ENCODE measurements at regions not wholly inside any gene's neighbourhood (a gene's known extent, or its start where the extent isn't known, plus 50 kb on each side); places are given as distances from the start of the nearest gene placed in this dataset.
"Not testable (repeated sequence)": the region's sequence is repeated elsewhere in the genome, so short reads cannot be mapped to it uniquely, and the experiment has no call there.

DNA sequence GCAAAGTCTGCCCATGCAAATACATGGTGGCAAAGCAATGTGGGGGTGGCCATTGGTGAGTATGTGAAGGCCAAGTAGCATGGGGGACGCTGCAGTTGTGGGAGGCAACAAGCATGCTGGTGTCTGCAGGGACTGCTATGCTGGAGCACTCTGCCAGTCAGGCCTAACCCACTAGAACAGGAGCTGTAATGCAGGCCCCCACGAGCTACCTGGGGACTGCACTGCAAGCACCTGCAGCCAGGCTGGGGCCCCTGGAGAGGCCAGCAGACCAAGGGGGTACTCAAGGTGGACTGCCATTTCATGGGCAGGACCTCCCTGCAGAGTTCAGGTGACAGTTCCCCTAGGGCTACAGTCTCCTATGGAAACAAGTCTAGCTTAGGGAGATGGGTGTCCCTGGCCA, 183.8 kb upstream of the PDE4D start:
- no peak for DNase-seq (ENCODE audit: low read depth)

- no peak for DNase-seq (ENCODE audit: low read depth)
These were observed 183.2 kb upstream of the PDE4D start for GRCh38 chr5:60076746-60077145.

- DNase-seq (ENCODE audit: low read depth): peak; percentile 15
These were observed 173.0 kb upstream of the PDE4D start for GRCh38 chr5:60066502-60066901.

DNA sequence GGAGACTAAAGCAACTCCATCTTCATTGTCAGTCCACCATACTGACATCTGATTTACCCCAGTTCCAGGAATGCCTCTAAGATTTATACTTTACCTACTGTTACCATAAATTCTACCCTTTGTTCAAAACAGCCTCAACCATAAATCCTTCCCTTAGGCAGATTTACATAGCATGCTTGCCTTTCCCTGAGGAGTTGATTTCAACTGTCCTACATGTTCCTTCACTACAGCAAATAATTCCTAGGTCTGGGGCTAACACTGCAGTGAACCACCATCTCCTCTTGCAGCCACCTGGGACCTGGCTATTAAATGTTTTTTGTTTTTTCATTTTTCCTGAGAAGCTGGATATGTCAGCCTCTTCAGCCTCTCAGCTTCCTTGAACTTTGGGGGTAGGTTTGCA, 166.9 kb upstream of the PDE4D start:
- DNase-seq (ENCODE audit: low read depth): no peak

- no peak for DNase-seq (ENCODE audit: low read depth)
These were observed 162.7 kb upstream of the PDE4D start for GRCh38 chr5:60056191-60056590.

GRCh38 chr5:60055168-60055567, 161.6 kb upstream of the PDE4D start:
- no peak for DNase-seq (ENCODE audit: low read depth)

- DNase-seq (ENCODE audit: low read depth): not testable (repeated sequence)
These were observed 148.6 kb upstream of the PDE4D start for GRCh38 chr5:60041996-60042664.

DNA sequence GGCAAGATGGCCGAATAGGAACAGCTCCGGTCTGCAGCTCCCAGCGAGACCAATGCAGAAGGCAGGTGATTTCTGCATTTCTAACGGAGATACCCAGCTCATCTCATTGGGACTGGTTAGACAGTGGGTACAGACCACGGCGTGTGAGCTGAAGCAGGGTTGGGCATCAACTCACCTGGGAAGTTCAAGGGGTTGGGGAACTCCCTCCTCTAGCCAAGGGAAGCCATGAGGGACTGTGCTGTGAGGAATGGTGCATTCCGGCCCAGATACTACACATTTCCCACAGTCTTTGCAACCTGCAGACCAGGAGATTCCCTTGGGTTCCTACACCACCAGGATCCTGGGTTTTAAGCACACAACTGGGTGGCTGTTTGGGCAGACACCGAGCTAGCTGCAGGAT, 148.0 kb upstream of the PDE4D start:
- not testable (repeated sequence) for DNase-seq (ENCODE audit: low read depth)

DNA sequence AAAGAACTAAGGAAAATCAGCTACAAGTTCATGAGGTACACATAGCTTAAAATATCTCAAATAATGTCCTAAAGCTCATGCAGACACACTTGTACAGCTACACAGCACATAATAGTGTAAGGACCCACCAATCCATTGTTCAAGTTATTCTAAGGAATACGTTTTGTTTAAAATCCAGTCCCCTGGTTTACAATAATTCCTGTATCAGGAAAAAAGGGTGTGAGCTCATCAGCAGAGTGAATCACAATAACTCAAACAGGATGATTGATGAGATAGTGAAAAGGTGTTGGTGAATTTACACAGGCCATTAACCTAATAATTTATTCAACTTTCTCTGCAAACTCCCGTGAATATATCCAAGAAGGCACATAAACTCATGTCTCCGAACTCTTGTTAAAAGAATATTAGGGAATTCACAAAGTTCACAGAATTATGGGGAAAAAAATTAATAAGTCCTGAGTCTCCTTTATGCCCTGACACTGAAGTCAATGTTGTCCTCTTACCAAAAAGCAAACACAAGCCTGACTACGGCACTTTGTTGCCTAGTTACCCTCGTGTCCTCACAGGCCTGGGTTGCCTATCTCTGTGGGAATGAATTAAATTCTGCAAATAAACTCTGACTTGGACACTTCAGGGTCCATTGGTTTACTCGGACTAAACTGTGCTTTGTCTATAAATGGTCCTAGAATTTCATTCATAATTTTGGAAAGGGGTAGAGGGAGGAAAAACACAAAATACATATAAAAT, 142.8 kb upstream of the PDE4D start:
- no peak for DNase-seq (ENCODE audit: low read depth)

DNA sequence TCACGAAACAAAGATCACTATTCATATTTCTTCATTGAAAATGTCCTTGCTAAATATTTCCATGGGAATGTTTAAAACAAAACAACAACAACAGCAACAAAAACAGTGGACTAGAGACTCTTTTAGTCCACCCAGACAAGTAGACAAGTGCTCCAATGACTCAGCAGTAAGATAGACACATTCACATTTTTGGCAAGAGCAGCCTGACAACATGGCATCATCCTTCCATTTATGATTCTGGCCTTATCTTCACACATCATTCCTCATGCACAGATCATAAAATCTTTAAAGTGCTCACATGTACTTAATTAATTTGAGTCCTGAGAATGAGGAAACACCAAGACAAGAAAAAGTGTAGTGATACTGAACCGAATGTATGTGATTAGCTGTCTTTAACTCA, 132.6 kb upstream of the PDE4D start:
- peak; percentile 13 for DNase-seq (ENCODE audit: low read depth)

DNA sequence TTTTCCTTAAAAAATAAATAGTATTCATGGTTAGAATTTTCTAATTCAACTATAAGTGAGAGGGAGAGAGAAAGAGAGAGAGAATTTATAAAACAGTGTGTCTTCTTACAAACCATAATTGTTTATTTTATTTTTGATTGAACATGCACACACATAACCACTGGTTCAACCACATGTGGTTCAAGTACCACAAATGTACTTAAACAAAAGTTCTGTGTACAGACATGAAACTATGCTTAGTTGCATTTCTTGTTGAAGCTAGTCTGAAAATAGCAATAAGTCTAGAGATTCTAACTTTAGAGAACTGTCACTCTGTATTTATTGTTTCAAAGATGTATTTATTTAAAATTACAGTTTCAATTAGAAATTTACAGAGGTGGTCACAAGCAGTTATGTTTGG, 130.6 kb upstream of the PDE4D start:
- no peak for DNase-seq (ENCODE audit: low read depth)

DNA sequence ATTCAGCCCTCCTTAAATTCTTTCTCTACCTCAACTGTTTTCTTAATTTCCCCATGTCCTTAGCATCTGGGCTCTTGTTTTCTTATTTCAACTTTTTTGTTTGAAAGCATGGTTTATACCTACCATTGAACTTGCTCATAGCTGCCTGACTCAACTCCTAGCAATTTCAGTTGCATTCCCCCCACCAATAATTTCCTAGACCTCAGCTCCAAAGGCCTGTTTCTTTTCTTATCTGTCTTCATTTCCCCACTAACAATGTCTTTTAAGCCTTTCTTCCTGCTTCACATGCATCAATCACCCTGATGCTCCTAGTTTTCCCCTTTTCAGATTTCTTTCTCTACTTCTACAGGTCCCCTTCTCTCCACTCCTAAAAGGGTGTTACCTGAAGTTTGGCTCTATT, 129.7 kb upstream of the PDE4D start:
- DNase-seq (ENCODE audit: low read depth): no peak

DNA sequence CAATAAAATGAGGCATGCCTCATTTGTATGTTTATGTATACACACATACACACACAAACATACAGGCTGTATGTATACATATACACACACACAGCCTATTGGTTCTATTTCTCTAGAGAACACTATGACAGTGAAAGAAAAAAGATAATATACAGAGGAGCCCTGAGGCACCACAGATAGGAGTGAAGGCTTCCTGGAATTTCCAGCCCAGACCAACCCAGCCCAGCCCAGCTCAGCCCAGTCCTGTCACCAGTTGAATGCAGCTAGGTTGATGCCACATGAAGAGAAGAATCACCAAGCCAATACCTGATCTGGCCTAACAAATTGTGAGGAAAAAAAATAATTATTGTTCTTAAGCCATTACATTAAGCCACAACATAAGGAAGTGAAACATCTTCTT, 126.9 kb upstream of the PDE4D start:
- DNase-seq (ENCODE audit: low read depth): no peak

DNA sequence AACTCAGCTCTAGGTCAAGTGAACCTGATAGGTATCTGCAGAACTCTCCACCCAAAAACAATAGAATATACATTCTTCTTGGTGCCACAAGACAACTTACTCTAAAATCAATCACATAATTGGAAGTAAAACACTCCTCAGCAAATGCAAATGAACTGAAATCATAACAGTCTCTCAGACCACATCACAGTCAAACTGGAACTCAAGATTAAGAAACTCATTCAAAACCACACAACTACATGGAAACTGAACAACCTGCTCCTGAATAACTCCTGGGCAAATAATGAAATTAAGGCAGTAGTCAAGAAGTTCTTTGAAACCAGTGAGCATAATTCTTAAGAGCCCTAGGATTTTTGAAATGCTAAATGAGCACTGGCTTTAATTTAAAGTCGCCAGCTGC, 125.4 kb upstream of the PDE4D start:
- not testable (repeated sequence) for DNase-seq (ENCODE audit: low read depth)

- no peak for DNase-seq (ENCODE audit: low read depth)
These were observed 124.6 kb upstream of the PDE4D start for GRCh38 chr5:60018091-60018490.

DNA sequence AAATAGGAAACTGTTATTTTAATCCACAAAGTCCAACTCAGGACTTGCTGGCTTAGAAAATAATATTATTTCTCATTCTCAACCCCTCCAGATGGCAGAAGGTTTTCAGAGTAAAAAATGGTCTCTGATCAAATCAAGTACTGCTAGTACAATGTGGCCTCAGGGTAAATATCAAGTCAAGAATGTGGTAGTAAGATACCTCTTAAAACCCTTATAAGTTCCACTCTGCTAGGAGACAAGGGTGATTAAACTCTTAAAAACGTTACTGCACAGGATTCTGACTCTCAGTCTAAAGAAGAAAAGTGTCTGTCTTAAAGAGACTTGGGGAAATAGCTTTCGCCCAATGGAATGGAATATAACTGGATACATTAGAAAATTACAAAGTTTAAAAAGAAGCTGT, 120.8 kb upstream of the PDE4D start:
- no peak for DNase-seq (ENCODE audit: low read depth)

GRCh38 chr5:60010853-60011252, 117.3 kb upstream of the PDE4D start:
- DNase-seq (ENCODE audit: low read depth): no peak

- no peak for DNase-seq (ENCODE audit: low read depth)
These were observed 116.8 kb upstream of the PDE4D start for GRCh38 chr5:60010328-60010727.

DNA sequence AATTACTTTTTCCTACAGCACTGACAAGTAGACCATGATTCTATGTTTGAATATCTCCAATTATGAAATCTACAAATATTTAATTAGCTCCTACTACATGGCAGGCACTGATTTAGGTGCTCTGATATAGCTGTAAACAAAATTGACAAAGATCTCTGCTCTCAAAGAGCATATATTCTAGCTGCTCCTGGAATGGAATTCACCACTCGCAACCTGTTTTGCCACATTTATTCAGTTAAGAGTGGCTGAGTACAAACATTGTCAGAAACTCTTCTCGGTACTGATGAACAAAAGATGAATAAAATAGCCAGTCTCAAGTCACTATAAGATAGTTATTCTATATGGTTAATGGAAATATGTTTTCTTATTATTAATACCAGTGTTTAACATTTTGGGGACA, 114.2 kb upstream of the PDE4D start:
- no peak for DNase-seq (ENCODE audit: low read depth)

DNA sequence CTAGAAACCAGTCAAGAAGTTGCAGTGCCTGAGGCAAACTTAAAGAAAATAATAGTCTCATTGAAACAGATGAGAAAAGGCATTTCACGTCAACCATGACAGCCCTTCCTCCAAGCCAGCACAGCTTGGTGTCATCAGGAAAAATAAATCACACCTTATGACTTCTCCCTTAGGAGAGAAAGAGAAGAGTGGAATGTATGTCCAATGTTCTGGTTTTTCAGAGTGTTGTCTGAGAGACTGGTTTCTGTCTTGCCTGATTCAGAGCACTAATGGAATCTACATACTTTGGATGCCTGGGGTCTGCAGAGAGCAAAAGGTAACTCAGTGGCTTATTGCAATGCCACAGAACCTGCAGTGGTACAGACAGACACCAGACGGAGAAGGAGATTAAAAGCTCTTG, 105.5 kb upstream of the PDE4D start:
- peak; percentile 23 for DNase-seq (ENCODE audit: low read depth)

GRCh38 chr5:59992206-59992605, 98.7 kb upstream of the PDE4D start:
- no peak for DNase-seq (ENCODE audit: low read depth)

DNA sequence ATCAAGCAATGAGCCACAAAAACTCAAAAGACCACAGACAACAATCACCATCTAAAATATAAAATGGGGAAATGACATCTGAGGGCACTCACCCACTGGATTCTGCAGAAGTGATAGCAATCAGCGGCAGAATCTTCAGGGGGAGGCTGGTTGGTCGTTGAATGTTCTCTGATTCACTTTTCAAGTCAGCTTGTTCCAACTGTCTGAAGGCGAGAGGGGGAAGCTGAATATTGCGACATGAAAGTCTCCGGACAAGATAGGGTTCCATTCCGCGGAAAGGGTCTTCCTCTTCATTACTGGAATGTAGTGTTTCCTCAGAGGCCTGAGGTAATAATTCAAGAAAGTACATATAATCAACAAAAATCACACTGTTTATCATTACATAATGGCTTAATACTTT, 94.9 kb upstream of the PDE4D start:
- DNase-seq (ENCODE audit: low read depth): no peak

DNA sequence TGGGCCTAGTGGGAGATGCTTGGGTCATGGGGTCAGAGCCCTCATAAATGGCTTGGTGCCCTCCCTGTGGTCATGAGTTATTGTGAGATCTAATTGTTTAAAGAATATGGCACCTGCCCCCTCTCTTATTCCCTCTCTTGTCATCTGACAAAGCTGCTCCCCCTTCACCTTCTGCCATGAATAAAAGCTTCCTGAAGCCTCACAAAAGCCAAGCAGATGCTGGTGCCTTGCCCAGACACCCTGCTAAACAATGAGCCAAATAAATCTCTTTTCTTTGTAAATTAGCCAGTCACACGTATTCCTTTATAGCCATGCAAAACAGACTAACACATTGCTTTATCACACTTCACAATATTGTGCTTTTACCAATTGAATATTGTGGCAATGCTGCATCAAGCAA, 82.8 kb upstream of the PDE4D start:
- no peak for DNase-seq (ENCODE audit: low read depth)

- no peak for DNase-seq (ENCODE audit: low read depth)
These were observed 78.5 kb upstream of the PDE4D start for GRCh38 chr5:59972043-59972442.
